Suprapubic skin (tissue), 4 donors: ENCODE measurements at regions not wholly inside any gene's neighbourhood (a gene's known extent, or its start where the extent isn't known, plus 50 kb on each side); places are given as distances from the start of the nearest gene placed in this dataset.

Source experiments
- EP300 ChIP-seq: sonication (generic); formaldehyde crosslinking; IDR thresholded peaks from one replicate; pipeline ENCODE4 v1.6.1; 2017; ENCODE audit warnings: antibody characterized with exemption
- POLR2AphosphoS5 ChIP-seq, 3 donors: sonication (generic); formaldehyde crosslinking; IDR thresholded peaks; one replicate each; pipeline ENCODE4 v1.6.1; 2017; ENCODE audit warnings: antibody characterized with exemption in 3 of 3

- no peak for TF ChIP-seq POLR2AphosphoS5 (IDR thresholded peaks at IDR 0.05)
- TF ChIP-seq EP300: no peak
These were observed 199.6 kb upstream of the CNOT2 start for GRCh38 chr12:70043490-70044138.
